ENCODE measurements at regions not wholly inside any gene's neighbourhood (a gene's known extent, or its start where the extent isn't known, plus 50 kb on each side); places are given as distances from the start of the nearest gene placed in this dataset.
A peak's percentile ranks its signal among the peaks of the same experiment; 100 is the strongest.

DNA sequence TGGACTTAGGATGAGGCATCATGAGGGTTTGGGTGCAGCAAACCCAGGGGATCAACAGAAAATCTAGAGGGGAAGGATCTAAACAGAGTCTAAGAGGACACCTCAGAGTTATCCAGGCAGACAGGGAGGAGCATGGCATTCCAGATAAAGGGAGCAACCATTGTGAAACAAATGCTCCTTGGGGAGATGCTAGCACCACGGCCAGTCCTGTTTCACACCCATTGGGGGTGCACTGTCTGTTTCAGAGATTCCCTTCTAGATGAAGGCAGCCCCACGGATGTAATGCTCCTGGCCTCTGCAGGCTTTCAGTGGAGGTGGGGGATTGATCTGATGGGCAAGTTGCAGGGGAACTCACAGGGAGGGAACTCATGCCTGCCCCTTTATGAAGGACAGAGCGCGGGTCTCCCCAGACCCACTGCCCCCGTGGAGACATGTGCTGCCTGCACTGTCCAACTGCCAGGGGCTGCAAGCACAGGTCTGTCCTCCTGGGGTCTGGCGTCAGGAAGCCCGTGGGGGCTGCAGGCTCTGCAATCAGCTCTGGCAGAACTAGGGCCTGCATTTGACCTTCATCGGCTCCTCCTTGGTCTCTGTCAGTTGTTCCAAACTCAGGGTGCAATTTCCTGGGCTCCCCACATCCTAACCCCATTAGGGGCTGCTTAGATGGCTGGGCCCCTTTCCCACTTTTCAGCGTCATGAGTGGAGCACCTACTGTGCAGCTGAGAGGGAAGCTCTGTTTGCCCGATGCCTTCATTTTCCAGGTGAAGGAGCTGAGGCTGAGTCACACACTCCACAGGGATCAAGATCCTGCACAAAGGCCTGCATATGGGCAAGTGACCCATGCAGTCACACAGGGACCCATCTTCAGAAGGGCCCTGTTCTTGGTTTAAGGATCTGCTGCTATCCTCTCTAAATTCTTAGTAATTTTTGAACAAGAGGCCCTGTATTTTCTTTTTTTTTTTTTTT is 163.4 kb downstream of the ARL4C start:
- H3K36me3 ChIP-seq = no peaks in the 10 kb centered on the region
- no peaks in the 10 kb centered on the region for H3K9me3 ChIP-seq
- FAIRE-seq (no peak), DNase-seq (no peak), ATAC-seq (no peak)
- intact Hi-C loops (cut with DNase I) = no loop called here
- H3K4me3 ChIP-seq = no peak overlapping the region
- no peaks in the 10 kb centered on the region for H3K27me3 ChIP-seq
- TF ChIP-seq CTCF (IDR thresholded peaks at IDR 0.05) = no peak
- WGBS, 2 donors = 79 to 80% methylated on average over 10 of the region's 10 CpGs
- H3K4me1 ChIP-seq = no peaks in the 10 kb centered on the region
- no peak overlapping the region for H3K27ac ChIP-seq

DNA sequence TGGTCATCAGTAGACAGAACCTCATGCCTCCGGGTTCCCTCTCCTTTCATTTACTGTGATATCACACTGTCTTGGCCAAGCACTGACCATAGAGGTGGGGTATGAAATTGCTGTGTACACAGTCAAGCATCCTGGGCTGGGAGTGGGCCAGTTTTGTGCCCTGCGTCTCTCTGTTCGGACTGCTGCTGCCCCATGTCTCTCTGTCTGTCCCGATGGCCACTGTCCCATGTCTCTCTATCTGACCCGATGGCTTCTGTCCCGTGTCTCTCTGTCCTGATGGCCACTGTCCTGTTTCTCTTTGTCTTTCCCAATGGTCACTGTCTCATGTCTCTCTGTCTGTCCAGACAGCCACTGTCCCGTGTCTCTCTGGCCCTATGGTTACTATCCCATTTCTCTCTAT is 164.9 kb downstream of the ARL4C start:
- H3K9me3 ChIP-seq = no peaks in the 10 kb centered on the region
- 79 to 90% methylated on average over 7 of the region's 7 CpGs for WGBS, 2 donors
- FAIRE-seq = no peak
- no peak for TF ChIP-seq CTCF (IDR thresholded peaks at IDR 0.05)
- ATAC-seq = no peak
- no peaks in the 10 kb centered on the region for H3K27me3 ChIP-seq
- H3K36me3 ChIP-seq = no peaks in the 10 kb centered on the region
- no peak for DNase-seq
- H3K27ac ChIP-seq = no peak overlapping the region
- H3K4me1 ChIP-seq = no peaks in the 10 kb centered on the region
- intact Hi-C loops (cut with DNase I) = no loop called here
- no peak overlapping the region for H3K4me3 ChIP-seq

DNA sequence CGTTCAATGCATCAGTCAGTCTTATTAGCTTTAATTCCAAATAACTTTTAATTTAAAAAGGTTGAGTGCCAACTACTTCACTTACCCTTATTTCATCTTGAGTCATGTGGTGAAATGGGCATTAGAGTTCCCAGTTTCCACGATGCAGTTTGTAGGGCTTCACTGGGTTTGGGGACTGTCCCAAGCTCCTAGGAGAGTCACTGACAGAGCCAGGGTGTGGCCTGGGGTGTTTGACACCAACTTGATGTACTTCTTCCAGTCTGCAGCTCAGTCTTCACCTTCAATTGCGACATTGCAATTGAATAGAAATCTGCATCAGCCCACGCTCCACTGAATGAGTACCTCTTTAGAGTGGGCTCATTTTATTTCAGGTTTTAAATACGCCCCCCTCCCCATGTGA is 165.3 kb downstream of the ARL4C start:
- Histone ChIP-seq H3K9me3 (no peaks in the 10 kb centered on the region), H3K36me3 (no peaks in the 10 kb centered on the region), H3K4me3 (no peak overlapping the region), H3K27ac (no peak overlapping the region), H3K4me1 (no peaks in the 10 kb centered on the region), H3K27me3 (no peaks in the 10 kb centered on the region)
- intact Hi-C loops (cut with DNase I) = no loop called here
- ATAC-seq = no peak
- no peak for DNase-seq
- TF ChIP-seq CTCF (IDR thresholded peaks at IDR 0.05) = no peak
- no peak for FAIRE-seq
- 78 to 88% methylated on average over 5 of the region's 5 CpGs for WGBS, 2 donors

DNA sequence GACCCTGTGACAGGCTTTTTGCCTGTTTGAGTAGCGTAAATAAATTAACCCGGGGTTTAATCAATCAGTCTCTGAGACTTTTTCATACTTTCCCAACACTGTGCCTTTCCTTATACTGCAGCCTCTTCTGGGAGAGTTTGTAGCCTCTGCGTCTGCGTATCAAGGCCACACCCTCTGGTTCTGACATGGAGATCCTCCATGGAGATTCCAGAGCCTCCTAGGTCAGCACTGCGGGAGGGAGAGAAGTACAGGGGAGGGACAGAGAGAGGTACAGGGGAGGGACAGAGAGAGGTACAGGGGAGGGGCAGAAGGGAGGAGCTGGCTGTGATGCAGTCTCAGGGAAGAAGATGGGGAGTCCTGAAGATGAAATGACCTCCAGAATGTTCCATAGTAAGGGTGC is 166.0 kb downstream of the ARL4C start:
- H3K4me1 ChIP-seq = no peaks in the 10 kb centered on the region
- WGBS, 2 donors = 34 to 35% methylated on average over 5 of the region's 5 CpGs
- H3K27me3 ChIP-seq = no peaks in the 10 kb centered on the region
- intact Hi-C loops (cut with DNase I) = no loop called here
- FAIRE-seq = no peak
- H3K4me3 ChIP-seq = no peak overlapping the region
- peak in 2 of 4 donors; percentile 51 to 61 for ATAC-seq
- H3K27ac ChIP-seq = no peak overlapping the region
- H3K9me3 ChIP-seq = no peaks in the 10 kb centered on the region
- DNase-seq = no peak
- no peak for TF ChIP-seq CTCF (IDR thresholded peaks at IDR 0.05)
- no peaks in the 10 kb centered on the region for H3K36me3 ChIP-seq
